NCI-H2107 (cell line): ENCODE measurements at regions not wholly inside any gene's neighbourhood (a gene's known extent, or its start where the extent isn't known, plus 50 kb on each side); places are given as distances from the start of the nearest gene placed in this dataset.

Source experiments
- DNase-seq: peaks from one replicate; lab custom pipeline; 2025; lab: John Stamatoyannopoulos, UW

- DNase-seq = peak; percentile 22
Observed at GRCh38 chr4:11632025-11632424, 203.3 kb upstream of the HS3ST1 start.

DNA sequence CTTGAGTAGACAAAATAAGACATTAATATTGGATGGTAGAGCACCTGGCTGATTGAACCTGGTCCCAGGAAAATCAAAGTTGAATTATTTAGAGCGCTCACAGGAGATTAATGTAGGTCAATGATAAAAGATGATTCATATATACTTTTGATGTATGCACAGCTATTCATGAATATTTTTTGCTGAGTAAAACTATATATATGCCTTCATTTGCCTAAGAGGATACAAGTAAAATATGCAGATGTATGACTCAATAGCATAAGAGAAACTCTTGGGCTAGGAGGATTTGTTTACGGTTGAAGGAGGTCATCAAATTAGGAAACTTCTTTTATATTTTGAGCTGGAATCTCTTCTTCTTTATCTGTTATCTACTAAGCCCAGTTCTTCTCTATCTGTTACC lies 202.7 kb upstream of the HS3ST1 start:
- DNase-seq = no peak

DNA sequence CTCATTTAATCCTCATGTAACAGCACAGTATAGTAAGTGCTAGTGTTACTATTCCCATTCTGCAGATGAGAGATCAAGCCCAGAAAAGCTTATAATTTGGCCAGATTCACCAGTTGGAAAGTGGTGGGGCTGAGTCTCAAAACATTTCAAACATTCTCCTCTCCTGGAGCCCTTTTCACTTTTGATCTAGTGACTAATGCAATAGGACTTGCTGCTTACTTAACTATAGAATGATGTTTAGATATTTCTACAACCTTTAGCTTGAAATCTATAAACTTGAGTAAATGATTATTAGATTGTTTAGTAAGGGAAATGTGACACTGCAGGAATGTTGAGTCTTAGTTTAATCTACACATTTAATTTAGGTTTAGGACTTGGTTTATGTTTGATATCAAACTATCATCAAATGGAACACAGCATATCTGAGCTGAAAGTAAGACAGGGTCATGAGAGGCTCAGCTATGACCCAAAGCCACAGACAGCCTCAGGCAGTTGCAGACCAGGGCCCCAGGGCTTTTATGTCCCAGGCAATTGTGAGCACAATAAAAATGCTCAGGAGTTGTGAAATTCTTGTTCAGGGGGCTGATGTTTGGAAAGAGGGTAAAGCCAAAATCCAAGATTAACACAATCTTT lies 199.5 kb upstream of the HS3ST1 start:
- DNase-seq = no peak

DNA sequence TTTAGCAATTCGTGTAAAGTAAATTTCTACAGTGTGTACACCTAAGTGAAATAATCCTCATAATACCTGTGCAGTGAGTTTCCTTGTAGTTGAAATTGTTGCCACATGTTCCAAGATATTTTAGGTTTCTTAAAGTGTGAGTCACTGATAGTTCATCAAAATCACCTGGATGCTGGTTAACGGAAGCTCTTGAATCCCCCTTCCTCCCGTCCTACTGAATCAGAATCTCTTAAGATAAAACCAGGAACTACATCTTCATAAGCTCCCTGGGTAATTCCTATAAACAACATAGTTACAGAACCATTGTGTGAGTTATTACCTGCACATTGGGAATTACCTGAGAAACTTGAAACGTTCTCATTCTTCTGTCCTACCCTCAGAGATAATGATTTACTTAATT lies 197.4 kb upstream of the HS3ST1 start:
- no peak for DNase-seq

GRCh38 chr4:11625211-11625610 lies 196.5 kb upstream of the HS3ST1 start:
- DNase-seq = no peak

DNA sequence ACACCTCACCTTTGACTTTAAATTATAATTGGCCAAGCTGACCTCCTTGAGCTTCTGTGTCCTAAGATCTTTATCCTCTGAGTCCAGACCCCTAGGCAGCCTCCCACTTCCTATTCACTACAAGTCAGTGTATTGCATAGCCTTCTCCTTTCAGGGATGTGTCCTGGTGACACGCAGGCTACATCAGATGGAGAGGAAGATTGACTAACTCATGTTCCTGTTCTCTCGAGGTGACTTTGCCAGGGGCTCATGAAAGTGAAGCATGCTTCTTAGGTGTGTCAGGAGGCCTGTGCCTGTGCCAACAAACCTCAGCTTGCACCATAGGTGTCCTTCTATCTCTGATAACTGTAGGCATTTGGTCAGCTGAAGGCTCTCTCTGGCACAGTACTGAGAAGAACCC lies 195.7 kb upstream of the HS3ST1 start:
- DNase-seq = no peak

DNA sequence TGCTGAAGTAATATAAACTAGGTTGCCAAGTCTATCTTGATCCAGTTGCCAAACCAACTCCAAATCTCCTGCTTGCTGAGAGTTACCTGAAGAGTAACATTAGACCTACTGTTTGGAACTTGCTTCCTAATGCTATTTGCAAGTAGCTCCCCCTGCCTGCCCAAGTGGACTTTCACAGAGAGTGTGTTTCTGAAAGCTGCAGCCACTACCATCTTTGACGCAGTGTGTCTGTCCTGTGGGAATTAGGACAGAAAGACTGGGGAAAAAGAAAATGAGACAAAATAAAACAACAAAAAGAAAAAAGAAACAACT lies 195.0 kb upstream of the HS3ST1 start:
- peak; percentile 19 for DNase-seq

DNA sequence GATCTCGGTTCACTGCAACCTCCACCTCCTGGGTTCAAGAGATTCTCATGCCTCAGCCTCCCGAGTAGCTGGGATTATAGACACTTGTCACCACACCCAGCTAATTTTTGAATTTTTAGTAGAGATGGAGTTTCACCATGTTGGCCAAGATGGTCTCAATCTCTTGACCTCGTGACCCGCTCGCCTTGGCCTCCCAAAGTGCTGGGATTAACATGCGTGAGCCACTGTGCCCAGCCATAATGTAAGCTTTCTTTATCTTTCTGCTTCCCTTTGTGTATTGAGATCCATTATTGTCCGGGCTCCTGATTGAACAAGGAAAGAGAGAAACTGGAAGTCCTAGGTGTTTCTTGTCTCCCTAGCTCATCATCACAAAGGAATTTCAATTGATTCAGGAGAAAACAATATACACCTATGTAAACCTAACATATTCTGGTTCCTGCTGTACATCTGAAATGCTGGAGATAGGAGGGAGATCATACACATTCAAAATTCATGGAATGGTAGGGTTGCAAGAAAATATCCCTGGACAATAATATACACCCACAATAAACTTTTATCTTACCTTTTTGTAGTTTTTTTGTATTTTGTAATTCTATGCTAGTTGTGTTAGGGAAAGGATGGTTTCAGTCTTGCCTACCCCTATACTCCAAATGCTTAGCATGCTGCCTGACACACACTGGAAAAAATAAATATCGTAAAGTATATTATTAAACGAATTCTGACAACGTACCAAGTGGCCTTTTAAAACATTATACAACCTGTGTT lies 194.4 kb upstream of the HS3ST1 start:
- no peak for DNase-seq

GRCh38 chr4:11620861-11621260 lies 192.2 kb upstream of the HS3ST1 start:
- no peak for DNase-seq

- no peak for DNase-seq
Observed at GRCh38 chr4:11618666-11619282, 190.1 kb upstream of the HS3ST1 start.

DNA sequence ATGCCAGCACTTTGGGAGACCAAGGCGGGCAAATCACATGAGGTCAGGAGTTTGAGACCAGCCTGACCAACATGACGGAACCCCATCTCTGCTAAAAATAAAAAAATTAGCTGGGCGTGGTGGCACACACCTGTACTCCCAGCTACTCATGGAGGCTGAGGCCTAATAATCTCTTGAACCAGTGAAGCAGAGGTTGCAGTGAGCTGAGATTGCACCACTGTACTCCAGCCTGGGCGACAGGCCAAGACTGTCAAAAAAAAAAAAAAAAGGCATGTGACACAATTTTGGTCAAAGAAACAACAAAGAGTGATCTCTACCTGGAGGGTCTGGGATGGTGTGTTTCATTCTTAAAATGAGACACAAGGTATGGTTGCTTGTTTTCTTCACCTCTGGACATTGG lies 188.2 kb upstream of the HS3ST1 start:
- DNase-seq = no peak

GRCh38 chr4:11615601-11616000 lies 186.9 kb upstream of the HS3ST1 start:
- no peak for DNase-seq

DNA sequence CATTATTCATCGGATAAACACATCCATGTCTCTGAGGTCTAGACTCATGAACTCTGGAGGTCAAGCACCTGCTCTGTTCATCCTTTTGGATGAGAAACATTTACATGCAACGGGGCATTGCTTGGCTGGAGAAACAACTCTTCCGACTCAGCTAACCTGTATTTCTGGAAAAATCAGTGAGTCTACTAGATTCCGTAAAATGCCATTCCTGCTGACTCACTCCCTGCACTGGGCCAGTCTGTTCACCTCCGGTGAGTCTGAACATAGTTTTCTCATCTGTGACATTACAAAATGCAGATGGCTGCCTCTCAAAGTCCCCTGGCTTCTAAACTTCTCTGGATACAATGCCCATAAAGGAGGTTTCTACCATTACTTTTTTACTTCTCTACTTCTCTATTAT lies 185.7 kb upstream of the HS3ST1 start:
- DNase-seq = no peak

GRCh38 chr4:11611868-11612267 lies 183.2 kb upstream of the HS3ST1 start:
- DNase-seq = no peak

GRCh38 chr4:11609751-11610150 lies 181.1 kb upstream of the HS3ST1 start:
- no peak for DNase-seq

DNA sequence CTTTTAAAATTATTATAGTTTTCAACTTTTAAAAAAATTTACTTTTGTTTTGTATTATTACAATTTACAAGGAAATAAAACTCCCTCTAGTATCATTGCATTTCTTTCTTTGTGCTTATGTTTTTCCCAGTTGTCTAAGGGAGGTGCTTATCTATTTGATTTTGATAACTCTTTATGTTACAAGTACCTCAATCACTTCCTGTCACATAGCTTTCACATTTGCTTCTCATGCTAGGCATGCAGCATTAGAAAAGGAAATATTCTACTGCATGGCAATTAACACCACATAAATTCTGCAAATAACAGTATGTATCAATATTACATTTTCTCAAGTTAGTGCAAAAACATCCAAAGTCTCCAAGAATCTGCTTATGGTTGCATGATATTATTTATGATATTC lies 180.3 kb upstream of the HS3ST1 start:
- no peak for DNase-seq

GRCh38 chr4:11606078-11606477 lies 177.4 kb upstream of the HS3ST1 start:
- DNase-seq = no peak

DNA sequence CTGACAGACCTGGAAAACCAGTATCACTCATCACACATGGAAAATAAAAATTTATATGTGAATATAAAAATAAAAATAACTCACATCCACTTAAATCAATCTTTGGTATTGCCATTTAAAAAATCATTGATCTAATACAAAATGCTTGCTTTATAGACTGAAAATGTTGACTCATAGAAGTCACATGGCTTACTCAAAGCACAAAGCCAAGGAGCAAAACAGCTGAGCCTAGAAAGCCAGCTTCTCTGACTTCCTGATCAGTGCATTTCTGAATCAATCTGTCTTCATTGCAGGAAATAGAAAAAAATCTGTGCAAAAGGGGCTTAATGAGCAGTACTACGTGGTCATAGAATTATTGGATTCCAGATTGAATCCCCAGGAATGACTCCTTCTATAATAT lies 176.9 kb upstream of the HS3ST1 start:
- DNase-seq = no peak

DNA sequence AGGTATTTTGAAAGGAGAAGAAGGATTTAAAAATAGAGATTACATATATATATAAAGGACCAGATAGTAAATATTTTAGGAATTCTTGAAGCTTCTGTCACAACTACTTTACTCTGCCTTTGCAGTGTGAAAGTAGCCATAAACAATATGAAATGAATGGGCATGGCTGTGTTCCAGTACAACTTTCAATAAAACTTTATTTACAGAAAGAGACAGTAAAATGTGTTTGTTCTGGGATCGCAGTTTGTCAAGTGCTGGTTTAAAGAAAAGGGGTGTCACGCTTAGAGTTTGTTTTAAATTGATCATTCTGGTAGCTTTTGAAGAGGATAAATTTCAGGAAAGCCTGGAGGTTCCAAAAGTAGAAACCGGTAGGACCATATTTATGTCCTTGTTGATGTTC lies 176.1 kb upstream of the HS3ST1 start:
- no peak for DNase-seq

DNA sequence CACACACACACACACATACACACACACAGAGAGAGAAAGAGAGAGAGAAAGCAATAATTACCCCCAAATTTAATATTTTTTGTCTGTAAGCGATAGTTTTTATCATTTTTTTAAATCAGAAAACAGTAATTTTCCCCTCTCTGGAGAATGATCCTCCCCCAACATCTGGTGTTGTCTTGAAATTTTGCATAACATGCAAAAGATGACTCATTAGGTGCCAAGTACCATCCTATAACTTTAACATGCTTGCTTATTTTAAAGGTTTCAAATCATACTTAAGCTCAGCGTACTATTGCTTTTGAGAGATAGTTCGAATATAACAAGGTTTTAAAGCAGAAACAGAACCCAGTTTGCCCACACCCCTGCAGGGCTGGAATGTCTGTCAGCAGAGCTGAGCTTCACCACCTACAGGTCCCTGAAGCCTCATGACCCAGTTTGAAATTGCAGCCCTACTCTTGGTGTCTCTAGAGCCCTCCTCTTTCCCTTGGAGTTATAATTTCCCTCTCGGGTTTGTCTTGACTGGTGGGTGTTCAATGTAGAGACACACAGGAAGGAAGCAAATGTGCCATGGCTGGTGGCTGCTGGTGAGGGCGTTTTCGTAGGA lies 175.0 kb upstream of the HS3ST1 start:
- no peak for DNase-seq

- DNase-seq = no peak
Observed at GRCh38 chr4:11602606-11603340, 174.1 kb upstream of the HS3ST1 start.

DNA sequence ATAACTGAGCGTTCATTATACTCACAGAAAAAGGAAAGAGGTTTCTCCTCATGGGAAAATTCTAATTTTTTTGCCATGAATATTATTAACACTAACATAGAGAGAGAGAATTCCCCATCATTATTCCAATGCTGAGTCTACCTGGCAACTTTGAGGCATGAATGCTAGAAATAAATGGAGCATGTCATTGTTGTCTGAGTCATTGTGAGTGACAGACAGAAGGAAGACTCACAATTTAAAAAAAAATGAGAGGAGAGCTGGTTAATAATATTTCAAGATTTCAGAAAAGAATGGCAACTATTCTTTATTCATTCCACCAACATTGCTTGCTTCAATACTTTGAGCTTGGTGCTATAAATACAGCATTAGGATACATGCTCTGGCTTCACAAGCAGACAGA lies 170.4 kb upstream of the HS3ST1 start:
- DNase-seq = no peak

- DNase-seq = no peak
Observed at GRCh38 chr4:11598591-11598990, 169.9 kb upstream of the HS3ST1 start.
